ENCODE measurements at regions not wholly inside any gene's neighbourhood (a gene's known extent, or its start where the extent isn't known, plus 50 kb on each side); places are given as distances from the start of the nearest gene placed in this dataset.

- no peak overlapping the region for H3K27ac Mint-ChIP-seq
- peaks cover 0 to 6% of the 10 kb centered on the region in 2 experiments for H3K27me3 ChIP-seq (replicated peaks in 1 of 2; ENCODE audit: control insufficient read depth in 2 of 2, extremely low read depth in 1 of 2, insufficient read depth in 2 of 2, low read length in 1 of 2)
- no peak for ATAC-seq (replicated peaks in 1 of 4)
- H3K9me3 ChIP-seq, result no peaks in the 10 kb centered on the region
- DNase-seq, result no peak
- H3K4me1 Mint-ChIP-seq, result peaks cover 10 to 18% (median 17%) of the 10 kb centered on the region in 3 donors
- no peaks in the 10 kb centered on the region for H3K36me3 Mint-ChIP-seq
- ChIA-PET POLR2A (no interaction called here), CTCF (no interaction called here)
- peaks cover 3 to 6% of the 10 kb centered on the region in 2 experiments for H3K4me1 ChIP-seq (ENCODE audit: control insufficient read depth in 1 of 2, extremely low read depth in 1 of 2, insufficient read depth in 2 of 2, low read length in 2 of 2)
- H3K27me3 Mint-ChIP-seq, result peaks cover 0 to 1% of the 10 kb centered on the region in 2 donors
- no peaks in the 10 kb centered on the region for H3K36me3 ChIP-seq (ENCODE audit: control insufficient read depth in 2 of 2, extremely low read depth in 1 of 2, insufficient read depth in 1 of 2, low read length in 1 of 2)
- H3K27ac ChIP-seq (ENCODE audit: low read length), result no peak overlapping the region
- no peak overlapping the region for H3K4me3 ChIP-seq (ENCODE audit: control insufficient read depth in 1 of 2, extremely low read depth in 1 of 2, low read length in 1 of 2)
- WGBS (ENCODE audit: insufficient coverage), result 86% methylated on average over 1 of the region's 3 CpGs
- no peak overlapping the region for H3K4me3 Mint-ChIP-seq
- no peaks in the 10 kb centered on the region for H3K9me3 Mint-ChIP-seq
Measured at GRCh38 chr17:15891318-15891717, 53.6 kb upstream of the ADORA2B start.

- Histone ChIP-seq H3K27me3 (replicated peaks in 1 of 2; ENCODE audit: control insufficient read depth in 2 of 2, extremely low read depth in 1 of 2, insufficient read depth in 2 of 2, low read length in 1 of 2) (peaks cover 0 to 3% of the 10 kb centered on the region in 2 experiments), H3K4me1 (ENCODE audit: control insufficient read depth in 1 of 2, extremely low read depth in 1 of 2, insufficient read depth in 2 of 2, low read length in 2 of 2) (peaks cover 0 to 3% of the 10 kb centered on the region in 2 experiments), H3K27ac (ENCODE audit: low read length) (no peak overlapping the region), H3K4me3 (ENCODE audit: control insufficient read depth in 1 of 2, extremely low read depth in 1 of 2, low read length in 1 of 2) (no peak overlapping the region), H3K9me3 (no peaks in the 10 kb centered on the region), H3K36me3 (ENCODE audit: control insufficient read depth in 2 of 2, extremely low read depth in 1 of 2, insufficient read depth in 1 of 2, low read length in 1 of 2) (no peaks in the 10 kb centered on the region)
- DNase-seq, result no peak
- Mint-ChIP-seq H3K9me3 (no peaks in the 10 kb centered on the region), H3K27me3 (peaks cover 0 to 1% of the 10 kb centered on the region in 2 donors), H3K27ac (no peak overlapping the region), H3K36me3 (no peaks in the 10 kb centered on the region), H3K4me3 (no peak overlapping the region), H3K4me1 (peaks cover 8 to 16% (median 16%) of the 10 kb centered on the region in 3 donors)
- WGBS (ENCODE audit: insufficient coverage), result 95% methylated on average over 10 of the region's 10 CpGs
- ChIA-PET POLR2A (no interaction called here), CTCF (interaction anchor here in 1 of 2 donors (0.6 kb wide), 1 partner anchor 79 kb away, joined by 6 read pairs; no protein-coding TSS in a partner anchor)
- no peak for ATAC-seq (replicated peaks in 1 of 4)
Measured at GRCh38 chr17:15892244-15892643, 52.7 kb upstream of the ADORA2B start.

DNA sequence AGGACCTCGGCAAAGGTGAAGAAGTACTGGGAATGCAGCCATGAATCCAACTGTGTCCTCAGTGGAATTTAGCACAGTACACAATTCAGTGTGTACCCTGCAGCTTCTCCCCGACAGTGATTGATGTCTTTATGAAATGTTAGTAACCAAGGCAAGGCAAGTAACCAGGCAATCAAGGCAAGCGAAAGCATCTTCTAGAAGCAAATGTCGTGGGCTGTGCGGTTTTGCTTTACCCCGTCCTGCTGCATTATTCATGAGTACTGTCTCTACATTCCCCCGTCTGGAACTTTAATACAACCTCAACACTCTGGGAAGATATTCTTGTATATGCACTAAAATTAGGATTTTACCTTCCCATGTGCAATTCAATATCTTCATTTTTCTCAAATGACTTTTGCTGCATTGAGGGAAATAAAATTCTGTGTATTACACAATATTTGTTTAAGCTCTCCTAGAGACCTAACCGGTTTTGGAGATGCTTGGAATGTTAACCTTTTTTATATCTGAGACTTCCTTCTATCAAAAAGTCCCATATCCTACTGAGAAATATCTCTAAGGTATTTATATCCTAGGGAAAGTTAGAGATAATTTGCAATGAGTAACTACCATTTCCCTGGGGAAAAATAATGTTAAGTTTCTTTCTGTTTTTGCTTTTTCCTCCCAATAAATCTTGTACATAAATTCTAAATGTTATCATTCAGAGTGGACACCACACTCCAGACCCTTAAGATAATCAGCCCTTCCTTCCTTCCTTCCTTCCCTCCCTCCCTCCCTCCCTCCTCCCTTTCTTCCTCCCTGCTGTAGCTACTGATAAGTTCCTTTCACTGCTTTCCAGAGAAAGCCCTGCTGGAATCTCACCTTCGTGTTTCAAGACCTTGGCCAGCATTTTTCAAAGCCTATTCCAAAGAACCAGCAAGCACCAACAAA, 51.9 kb upstream of the ADORA2B start:
- Histone ChIP-seq H3K27ac (ENCODE audit: low read length) (no peak overlapping the region), H3K4me3 (ENCODE audit: control insufficient read depth in 1 of 2, extremely low read depth in 1 of 2, low read length in 1 of 2) (no peak overlapping the region), H3K9me3 (no peaks in the 10 kb centered on the region), H3K4me1 (ENCODE audit: control insufficient read depth in 1 of 2, extremely low read depth in 1 of 2, insufficient read depth in 2 of 2, low read length in 2 of 2) (peaks cover 0 to 5% of the 10 kb centered on the region in 2 experiments), H3K27me3 (replicated peaks in 1 of 2; ENCODE audit: control insufficient read depth in 2 of 2, extremely low read depth in 1 of 2, insufficient read depth in 2 of 2, low read length in 1 of 2) (peaks cover 0 to 3% of the 10 kb centered on the region in 2 experiments), H3K36me3 (ENCODE audit: control insufficient read depth in 2 of 2, extremely low read depth in 1 of 2, insufficient read depth in 1 of 2, low read length in 1 of 2) (no peaks in the 10 kb centered on the region)
- CTCF ChIA-PET, result no interaction called here
- ATAC-seq (replicated peaks in 1 of 4) (no peak), DNase-seq (no peak)
- peaks cover 13 to 21% (median 20%) of the 10 kb centered on the region in 3 donors for H3K4me1 Mint-ChIP-seq
- no peaks in the 10 kb centered on the region for H3K36me3 Mint-ChIP-seq
- no peak overlapping the region for H3K27ac Mint-ChIP-seq
- WGBS (ENCODE audit: insufficient coverage), result 64% methylated on average over 2 of the region's 9 CpGs
- H3K27me3 Mint-ChIP-seq, result peaks cover 0 to 1% of the 10 kb centered on the region in 2 donors
- no peaks in the 10 kb centered on the region for H3K9me3 Mint-ChIP-seq
- POLR2A ChIA-PET, result no interaction called here
- no peak overlapping the region for H3K4me3 Mint-ChIP-seq

- H3K4me1 Mint-ChIP-seq, result peaks cover 16 to 27% (median 21%) of the 10 kb centered on the region in 3 donors
- no CpG with 5 or more reads among the region's 2 CpGs for WGBS (ENCODE audit: insufficient coverage)
- H3K27ac ChIP-seq (ENCODE audit: low read length), result no peak overlapping the region
Measured at GRCh38 chr17:15893658-15894024, 51.3 kb upstream of the ADORA2B start.

GRCh38 chr17:15894258-15894657, 50.7 kb upstream of the ADORA2B start:
- H3K36me3 ChIP-seq (ENCODE audit: control insufficient read depth in 2 of 2, extremely low read depth in 1 of 2, insufficient read depth in 1 of 2, low read length in 1 of 2), result no peaks in the 10 kb centered on the region
- H3K9me3 ChIP-seq, result no peaks in the 10 kb centered on the region
- H3K4me3 ChIP-seq (ENCODE audit: control insufficient read depth in 1 of 2, extremely low read depth in 1 of 2, low read length in 1 of 2), result no peak overlapping the region
- H3K36me3 Mint-ChIP-seq, result no peaks in the 10 kb centered on the region
- H3K4me1 Mint-ChIP-seq, result peaks cover 16 to 27% (median 22%) of the 10 kb centered on the region in 3 donors
- no peak overlapping the region for H3K27ac Mint-ChIP-seq
- peaks cover 0 to 3% of the 10 kb centered on the region in 2 experiments for H3K27me3 ChIP-seq (replicated peaks in 1 of 2; ENCODE audit: control insufficient read depth in 2 of 2, extremely low read depth in 1 of 2, insufficient read depth in 2 of 2, low read length in 1 of 2)
- no peak overlapping the region for H3K4me3 Mint-ChIP-seq
- no peak for ATAC-seq (replicated peaks in 1 of 4)
- 82% methylated on average over 4 of the region's 5 CpGs for WGBS (ENCODE audit: insufficient coverage)
- CTCF ChIA-PET, result no interaction called here
- H3K27ac ChIP-seq (ENCODE audit: low read length), result no peak overlapping the region
- no peak for DNase-seq
- H3K27me3 Mint-ChIP-seq, result peaks cover 0 to 1% of the 10 kb centered on the region in 2 donors
- POLR2A ChIA-PET, result no interaction called here
- peaks cover 0 to 8% of the 10 kb centered on the region in 2 experiments for H3K4me1 ChIP-seq (ENCODE audit: control insufficient read depth in 1 of 2, extremely low read depth in 1 of 2, insufficient read depth in 2 of 2, low read length in 2 of 2)
- H3K9me3 Mint-ChIP-seq, result no peaks in the 10 kb centered on the region

More at GRCh38 chr17:15893658-15894024, 51.3 kb upstream of the ADORA2B start:
- Mint-ChIP-seq H3K9me3 (no peaks in the 10 kb centered on the region), H3K27me3 (peaks cover 0 to 1% of the 10 kb centered on the region in 2 donors), H3K4me3 (no peak overlapping the region), H3K27ac (no peak overlapping the region), H3K36me3 (no peaks in the 10 kb centered on the region)
- Histone ChIP-seq H3K36me3 (ENCODE audit: control insufficient read depth in 2 of 2, extremely low read depth in 1 of 2, insufficient read depth in 1 of 2, low read length in 1 of 2) (no peaks in the 10 kb centered on the region), H3K9me3 (no peaks in the 10 kb centered on the region), H3K4me1 (ENCODE audit: control insufficient read depth in 1 of 2, extremely low read depth in 1 of 2, insufficient read depth in 2 of 2, low read length in 2 of 2) (peaks cover 0 to 8% of the 10 kb centered on the region in 2 experiments), H3K27me3 (replicated peaks in 1 of 2; ENCODE audit: control insufficient read depth in 2 of 2, extremely low read depth in 1 of 2, insufficient read depth in 2 of 2, low read length in 1 of 2) (peaks cover 0 to 3% of the 10 kb centered on the region in 2 experiments), H3K4me3 (ENCODE audit: control insufficient read depth in 1 of 2, extremely low read depth in 1 of 2, low read length in 1 of 2) (no peak overlapping the region)
- no peak for ATAC-seq (replicated peaks in 1 of 4)
- ChIA-PET CTCF (no interaction called here), POLR2A (no interaction called here)
- DNase-seq, result no peak

DNA sequence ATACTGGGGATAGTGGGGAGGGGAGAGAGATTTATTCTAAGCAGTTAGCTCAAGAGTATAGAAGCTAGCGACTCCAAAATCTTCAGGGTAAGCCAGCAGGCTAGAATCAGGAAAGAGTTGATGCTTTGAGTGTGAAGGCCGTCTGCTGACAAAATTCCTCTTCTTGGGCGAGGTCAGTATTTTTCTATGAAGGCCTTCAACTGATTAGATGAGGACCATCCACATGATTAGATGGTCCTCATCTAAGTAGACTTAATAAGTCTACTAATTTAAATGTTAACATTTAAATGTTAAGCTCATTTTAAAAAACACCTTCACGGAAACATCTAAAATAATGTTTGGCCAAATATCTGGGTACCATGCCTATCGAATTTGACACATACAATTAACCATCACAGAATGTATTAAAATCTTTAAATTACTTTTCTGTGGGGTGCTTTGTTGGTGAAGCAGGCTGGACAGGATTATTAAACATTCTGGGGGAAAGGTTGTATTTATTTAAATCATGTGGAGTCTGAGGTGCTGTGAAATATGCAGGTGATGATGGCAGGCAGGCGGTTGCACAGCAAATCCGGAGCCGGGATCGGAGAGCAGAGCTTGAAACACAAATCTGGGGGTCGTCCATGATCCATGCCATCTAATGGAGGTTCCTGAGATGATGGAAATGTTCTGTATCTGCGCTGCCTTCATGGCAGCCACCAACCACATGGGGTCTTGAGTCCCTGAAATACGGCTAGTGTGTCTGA, 49.8 kb upstream of the ADORA2B start:
- H3K4me3 ChIP-seq (ENCODE audit: control insufficient read depth in 1 of 2, extremely low read depth in 1 of 2, low read length in 1 of 2), result no peak overlapping the region
- ChIA-PET POLR2A (interaction anchor here in 1 of 2 donors (0.6 kb wide), 1 partner anchor 679 kb away, joined by 6 read pairs; no protein-coding TSS in a partner anchor), CTCF (no interaction called here)
- H3K27ac ChIP-seq (ENCODE audit: low read length), result no peak overlapping the region
- Mint-ChIP-seq H3K4me3 (no peak overlapping the region), H3K27me3 (peaks cover 0 to 1% of the 10 kb centered on the region in 2 donors), H3K36me3 (no peaks in the 10 kb centered on the region), H3K27ac (no peak overlapping the region), H3K4me1 (peaks cover 16 to 27% (median 22%) of the 10 kb centered on the region in 3 donors), H3K9me3 (no peaks in the 10 kb centered on the region)
- H3K9me3 ChIP-seq, result no peaks in the 10 kb centered on the region
- H3K36me3 ChIP-seq (ENCODE audit: control insufficient read depth in 2 of 2, extremely low read depth in 1 of 2, insufficient read depth in 1 of 2, low read length in 1 of 2), result no peaks in the 10 kb centered on the region
- DNase-seq, result no peak
- peaks cover 0 to 8% of the 10 kb centered on the region in 2 experiments for H3K4me1 ChIP-seq (ENCODE audit: control insufficient read depth in 1 of 2, extremely low read depth in 1 of 2, insufficient read depth in 2 of 2, low read length in 2 of 2)
- peaks cover 0 to 3% of the 10 kb centered on the region in 2 experiments for H3K27me3 ChIP-seq (replicated peaks in 1 of 2; ENCODE audit: control insufficient read depth in 2 of 2, extremely low read depth in 1 of 2, insufficient read depth in 2 of 2, low read length in 1 of 2)
- no peak for ATAC-seq (replicated peaks in 1 of 4)
- 92% methylated on average over 2 of the region's 12 CpGs for WGBS (ENCODE audit: insufficient coverage)
